ENCODE measurements at regions not wholly inside any gene's neighbourhood (a gene's known extent, or its start where the extent isn't known, plus 50 kb on each side); places are given as distances from the start of the nearest gene placed in this dataset.
"Not testable (repeated sequence)": the region's sequence is repeated elsewhere in the genome, so short reads cannot be mapped to it uniquely, and the experiment has no call there.

DNA sequence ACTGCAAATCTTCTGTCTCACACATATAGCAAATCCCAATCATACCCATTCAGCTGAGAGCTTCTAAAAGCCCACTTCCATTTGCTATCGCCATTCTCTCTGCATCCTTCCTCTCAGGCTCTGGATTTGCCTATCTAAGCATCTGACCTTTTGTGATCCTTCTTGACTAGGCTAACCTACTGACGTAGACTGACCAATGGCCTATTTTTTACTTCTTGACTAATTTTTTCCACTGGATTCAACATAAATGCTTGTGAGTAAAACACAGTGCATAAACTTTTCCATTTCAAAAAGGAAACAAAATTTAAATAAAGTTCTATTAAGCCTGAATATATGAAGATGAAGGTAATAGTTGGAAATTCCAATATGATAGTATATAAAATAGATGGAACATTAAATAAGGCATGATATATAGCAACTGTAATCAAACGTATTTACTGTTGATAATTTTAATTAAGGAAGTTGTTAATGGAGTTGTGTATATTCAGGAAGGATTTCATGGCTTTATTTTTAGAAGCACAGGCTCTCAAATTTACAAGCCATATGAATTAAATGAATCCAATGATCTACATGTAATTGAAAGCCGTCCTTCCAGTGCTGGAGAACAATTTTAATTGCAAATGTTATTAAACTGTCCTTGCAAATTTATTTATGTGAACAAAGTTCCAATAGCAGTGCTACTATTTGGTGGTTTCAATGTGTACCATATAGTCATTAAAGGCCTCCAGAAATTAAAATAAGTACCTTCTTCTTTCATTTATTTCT lies 918.4 kb downstream of the SORCS3 start:
- TF ChIP-seq, protein P1, sequence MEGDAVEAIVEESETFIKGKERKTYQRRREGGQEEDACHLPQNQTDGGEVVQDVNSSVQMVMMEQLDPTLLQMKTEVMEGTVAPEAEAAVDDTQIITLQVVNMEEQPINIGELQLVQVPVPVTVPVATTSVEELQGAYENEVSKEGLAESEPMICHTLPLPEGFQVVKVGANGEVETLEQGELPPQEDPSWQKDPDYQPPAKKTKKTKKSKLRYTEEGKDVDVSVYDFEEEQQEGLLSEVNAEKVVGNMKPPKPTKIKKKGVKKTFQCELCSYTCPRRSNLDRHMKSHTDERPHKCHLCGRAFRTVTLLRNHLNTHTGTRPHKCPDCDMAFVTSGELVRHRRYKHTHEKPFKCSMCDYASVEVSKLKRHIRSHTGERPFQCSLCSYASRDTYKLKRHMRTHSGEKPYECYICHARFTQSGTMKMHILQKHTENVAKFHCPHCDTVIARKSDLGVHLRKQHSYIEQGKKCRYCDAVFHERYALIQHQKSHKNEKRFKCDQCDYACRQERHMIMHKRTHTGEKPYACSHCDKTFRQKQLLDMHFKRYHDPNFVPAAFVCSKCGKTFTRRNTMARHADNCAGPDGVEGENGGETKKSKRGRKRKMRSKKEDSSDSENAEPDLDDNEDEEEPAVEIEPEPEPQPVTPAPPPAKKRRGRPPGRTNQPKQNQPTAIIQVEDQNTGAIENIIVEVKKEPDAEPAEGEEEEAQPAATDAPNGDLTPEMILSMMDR (IDR thresholded peaks at IDR 0.05; ENCODE audit: insufficient read depth, low read depth, low read length) = no peak
- ChIA-PET POLR2A (no interaction called here), CTCF (no interaction called here)
- H3K36me3 ChIP-seq (ENCODE audit: control insufficient read depth, insufficient read depth, low read length) = no peaks in the 10 kb centered on the region
- no peak overlapping the region for H3K4me3 ChIP-seq (ENCODE audit: low read depth, low read length)
- H3K27me3 ChIP-seq (ENCODE audit: control insufficient read depth, insufficient read depth, low read length) = no peaks in the 10 kb centered on the region
- no peak for DNase-seq (ENCODE audit: low read depth)

DNA sequence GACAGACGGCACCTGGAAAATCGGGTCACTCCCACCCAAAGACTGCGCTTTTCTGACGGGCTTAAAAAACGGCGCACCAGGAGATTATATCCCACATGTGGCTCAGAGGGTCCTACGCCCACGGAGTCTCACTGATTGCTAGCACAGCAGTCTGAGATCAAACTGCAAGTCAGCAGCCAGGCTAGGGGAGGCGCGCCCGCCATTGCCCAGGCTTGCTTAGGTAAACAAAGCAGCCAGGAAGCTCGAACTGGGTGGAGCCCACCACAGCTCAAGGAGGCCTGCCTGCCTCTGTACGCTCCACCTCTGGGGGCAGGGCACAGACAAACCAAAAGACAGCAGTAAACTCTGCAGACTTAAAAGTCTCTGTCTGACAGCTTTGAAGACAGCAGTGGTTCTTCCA lies 909.4 kb downstream of the SORCS3 start:
- POLR2A ChIA-PET; DNase-seq (ENCODE audit: low read depth); CTCF ChIA-PET; H3K27me3 ChIP-seq (ENCODE audit: control insufficient read depth, insufficient read depth, low read length); H3K4me3 ChIP-seq (ENCODE audit: low read depth, low read length); H3K36me3 ChIP-seq (ENCODE audit: control insufficient read depth, insufficient read depth, low read length): not testable (repeated sequence)

DNA sequence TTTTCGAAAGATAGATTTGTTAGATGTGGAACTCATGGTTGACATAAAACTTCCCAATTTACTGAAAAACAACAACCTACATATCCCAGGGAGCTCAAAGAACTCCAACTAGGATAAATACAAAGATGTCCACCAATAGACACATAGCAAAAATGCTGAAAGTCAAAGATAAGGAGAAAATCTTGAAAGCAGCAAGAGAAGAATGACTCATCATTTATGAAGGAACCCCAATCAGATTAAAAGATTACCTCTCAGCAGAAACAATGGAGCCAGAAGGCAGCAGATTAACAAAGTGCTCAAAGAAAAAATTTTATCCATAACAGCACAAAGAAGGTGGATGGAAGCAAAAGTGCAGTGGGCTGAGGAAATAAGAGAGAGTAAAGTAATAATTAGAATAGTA lies 908.6 kb downstream of the SORCS3 start:
- DNase-seq (ENCODE audit: low read depth) = no peak
- POLR2A ChIA-PET = no interaction called here
- CTCF ChIA-PET = no interaction called here
- Histone ChIP-seq H3K36me3 (ENCODE audit: control insufficient read depth, insufficient read depth, low read length) (no peaks in the 10 kb centered on the region), H3K27me3 (ENCODE audit: control insufficient read depth, insufficient read depth, low read length) (no peaks in the 10 kb centered on the region), H3K4me3 (ENCODE audit: low read depth, low read length) (no peak overlapping the region)
- TF ChIP-seq, protein P1 (IDR thresholded peaks at IDR 0.05; ENCODE audit: insufficient read depth, low read depth, low read length) = no peak

DNA sequence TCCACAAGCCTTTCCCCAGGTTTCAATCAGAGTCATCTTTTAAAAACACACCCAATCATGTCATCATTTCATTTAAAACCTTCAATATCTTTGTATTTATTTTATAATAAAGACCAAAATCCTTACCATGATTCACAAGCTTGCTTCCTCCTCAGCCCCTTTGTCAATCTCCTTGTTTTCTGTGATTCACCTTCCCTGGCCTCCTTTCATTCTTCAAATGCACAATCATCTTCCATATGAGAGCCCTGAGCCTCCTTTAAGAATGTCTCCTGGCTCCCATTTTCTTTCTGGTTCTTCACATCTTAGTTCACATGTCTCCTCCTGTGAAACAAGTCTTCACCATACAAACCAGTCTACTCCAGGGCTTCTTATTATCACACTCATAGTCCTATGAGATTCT lies 904.0 kb downstream of the SORCS3 start:
- H3K27me3 ChIP-seq (ENCODE audit: control insufficient read depth, insufficient read depth, low read length) = no peaks in the 10 kb centered on the region
- DNase-seq (ENCODE audit: low read depth) = no peak
- CTCF ChIA-PET = no interaction called here
- TF ChIP-seq, protein P1 (IDR thresholded peaks at IDR 0.05; ENCODE audit: insufficient read depth, low read depth, low read length) = no peak
- no peak overlapping the region for H3K4me3 ChIP-seq (ENCODE audit: low read depth, low read length)
- H3K36me3 ChIP-seq (ENCODE audit: control insufficient read depth, insufficient read depth, low read length) = no peaks in the 10 kb centered on the region
- POLR2A ChIA-PET = no interaction called here

DNA sequence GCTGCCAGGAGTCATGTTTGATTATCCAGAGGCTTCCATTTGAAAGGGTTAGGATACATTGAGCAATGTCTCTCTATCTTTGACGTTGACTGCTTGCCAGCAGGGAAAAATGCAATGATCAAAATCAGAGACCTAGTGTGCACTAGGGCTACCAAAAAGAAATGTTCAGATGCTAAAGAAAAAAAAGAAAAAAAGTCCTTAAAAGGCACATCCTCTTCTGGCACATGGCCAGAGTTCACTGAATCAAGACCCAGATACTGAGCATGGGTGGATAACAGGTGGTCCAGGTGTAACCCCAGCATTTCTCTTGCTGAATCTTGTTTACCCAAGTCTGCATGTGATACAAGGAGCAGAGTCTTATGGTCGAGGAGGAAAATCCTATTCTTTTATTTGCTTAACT lies 899.3 kb downstream of the SORCS3 start:
- Histone ChIP-seq H3K4me3 (ENCODE audit: low read depth, low read length) (no peak overlapping the region), H3K36me3 (ENCODE audit: control insufficient read depth, insufficient read depth, low read length) (no peaks in the 10 kb centered on the region), H3K27me3 (ENCODE audit: control insufficient read depth, insufficient read depth, low read length) (no peaks in the 10 kb centered on the region)
- POLR2A ChIA-PET = no interaction called here
- DNase-seq (ENCODE audit: low read depth) = no peak
- TF ChIP-seq, protein P1 (IDR thresholded peaks at IDR 0.05; ENCODE audit: insufficient read depth, low read depth, low read length) = no peak
- CTCF ChIA-PET = no interaction called here

DNA sequence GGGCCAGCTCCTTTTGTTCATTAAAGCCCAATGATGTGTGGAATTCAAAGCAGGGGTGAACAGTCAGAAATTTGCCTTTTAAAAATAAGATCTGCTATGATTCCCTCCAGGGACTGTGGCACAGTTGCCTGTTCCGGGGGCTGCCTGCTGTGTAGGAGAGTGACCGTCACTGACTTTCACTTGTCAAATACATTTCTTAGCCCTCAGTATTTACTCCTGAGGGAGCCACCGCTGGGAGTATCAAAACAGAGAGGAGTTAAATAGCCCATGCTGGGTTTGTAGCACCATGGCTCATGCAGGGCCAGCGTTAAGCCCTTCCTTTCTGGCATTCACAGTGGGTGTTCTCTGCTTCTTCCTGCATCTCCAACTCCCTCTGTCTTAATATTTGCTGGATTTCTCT lies 897.8 kb downstream of the SORCS3 start:
- Histone ChIP-seq H3K36me3 (ENCODE audit: control insufficient read depth, insufficient read depth, low read length) (no peaks in the 10 kb centered on the region), H3K4me3 (ENCODE audit: low read depth, low read length) (no peak overlapping the region), H3K27me3 (ENCODE audit: control insufficient read depth, insufficient read depth, low read length) (no peaks in the 10 kb centered on the region)
- ChIA-PET POLR2A (no interaction called here), CTCF (no interaction called here)
- no peak for DNase-seq (ENCODE audit: low read depth)
- TF ChIP-seq, protein P1 (IDR thresholded peaks at IDR 0.05; ENCODE audit: insufficient read depth, low read depth, low read length) = no peak
